Myocyte (in vitro differentiated cells): ENCODE measurements at regions not wholly inside any gene's neighbourhood (a gene's known extent, or its start where the extent isn't known, plus 50 kb on each side); places are given as distances from the start of the nearest gene placed in this dataset.

ENCODE experiments used
- DNase-seq: peaks from one replicate; pipeline ENCODE4 v3.0.0-alpha.2; 2012; ENCODE audit warnings: low read depth

GRCh38 chr6:73901311-73901710 lies 205.3 kb downstream of the CD109 start:
- no peak for DNase-seq

- DNase-seq, result peak; percentile 13
These were observed 202.6 kb downstream of the CD109 start for GRCh38 chr6:73898599-73898998.

DNA sequence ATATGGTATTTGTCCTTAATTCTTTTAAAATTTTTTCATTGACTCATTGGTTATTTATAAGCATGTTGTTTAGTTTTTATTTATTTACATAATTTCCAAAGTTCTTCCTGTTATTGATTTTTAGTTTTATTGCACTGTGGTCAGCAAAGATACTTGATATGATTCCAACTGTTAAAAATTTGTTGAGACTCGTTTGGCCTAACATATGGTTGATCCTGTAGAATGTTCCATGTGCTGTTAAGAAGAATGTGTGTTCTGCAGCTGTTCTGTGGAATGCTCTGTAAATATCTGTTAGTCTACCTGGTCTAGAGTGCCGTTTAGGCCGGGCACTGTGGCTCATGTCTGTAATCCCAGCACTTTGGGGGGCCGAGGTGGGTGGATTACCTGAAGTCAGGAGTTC lies 197.7 kb downstream of the CD109 start:
- no peak for DNase-seq

DNA sequence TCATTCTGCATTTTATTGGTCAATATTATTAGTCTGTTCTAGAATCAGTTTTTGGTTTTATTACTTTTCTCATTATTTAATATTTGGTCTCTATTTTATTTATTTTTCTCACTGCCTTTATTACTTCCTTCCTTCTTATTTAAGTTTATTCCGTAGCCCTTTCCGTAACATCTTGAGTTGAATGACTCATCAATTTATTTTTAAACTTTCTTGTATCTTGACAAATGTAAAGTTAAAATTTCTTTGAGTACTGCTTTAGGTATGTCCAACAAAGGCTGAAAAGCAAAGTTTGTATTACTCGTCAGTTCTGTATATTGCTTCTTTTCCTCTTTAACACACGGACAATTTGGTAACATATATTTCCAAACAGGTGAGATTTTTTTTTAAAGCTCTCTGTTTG lies 192.0 kb downstream of the CD109 start:
- no peak for DNase-seq

GRCh38 chr6:73885393-73885792 lies 189.4 kb downstream of the CD109 start:
- DNase-seq, result no peak

GRCh38 chr6:73884540-73884939 lies 188.5 kb downstream of the CD109 start:
- no peak for DNase-seq

DNA sequence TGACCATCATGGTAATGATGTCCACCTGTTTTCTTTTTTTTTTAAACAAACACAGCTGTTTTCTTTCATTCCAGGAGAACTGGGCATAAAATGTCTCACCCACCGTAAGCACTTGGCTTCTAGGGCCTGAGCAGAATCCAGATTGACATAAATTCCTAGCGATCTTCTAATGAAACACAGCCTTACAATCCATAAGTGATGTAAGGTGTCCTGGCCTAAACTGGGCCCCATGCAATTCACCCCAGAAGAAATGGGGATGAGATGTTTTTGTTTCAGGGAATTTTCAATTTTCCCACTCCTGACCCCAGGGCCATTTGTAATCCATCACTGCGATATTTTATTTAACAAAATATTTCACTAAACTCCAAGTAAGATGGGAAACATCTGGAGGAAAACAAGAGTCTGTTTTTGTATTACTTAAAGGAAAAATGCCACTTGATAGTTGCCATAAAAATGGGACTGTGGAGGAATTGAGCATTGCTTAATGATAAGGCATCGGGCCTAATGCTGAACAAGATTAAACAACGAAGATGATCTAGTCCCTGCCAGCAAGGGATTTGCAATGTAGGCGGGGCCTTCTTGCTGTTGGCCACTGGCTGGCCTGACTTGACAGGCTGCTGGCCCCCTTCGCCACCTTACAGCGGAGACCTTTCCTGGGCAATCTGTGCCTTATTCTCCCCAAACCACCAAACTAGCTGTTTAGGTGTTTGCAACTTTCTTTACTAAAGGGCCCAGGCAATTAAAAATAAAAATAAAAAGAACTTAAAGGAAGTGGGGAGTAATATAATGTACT lies 183.7 kb downstream of the CD109 start:
- DNase-seq, result peak; percentile 23

GRCh38 chr6:73878403-73878802 lies 182.4 kb downstream of the CD109 start:
- DNase-seq, result peak; percentile 30
